ENCODE measurements at regions not wholly inside any gene's neighbourhood (a gene's known extent, or its start where the extent isn't known, plus 50 kb on each side); places are given as distances from the start of the nearest gene placed in this dataset.
A peak's percentile ranks its signal among the peaks of the same experiment; 100 is the strongest.

GRCh38 chr5:54661111-54661510 is 143.6 kb downstream of the SNX18 start:
- Histone ChIP-seq H3K36me3 (no peaks in the 10 kb centered on the region), H3K4me1 (peaks cover 0 to 84% (median 36%) of the 10 kb centered on the region in 4 donors), H3K4me3 (no peak overlapping the region), H3K27me3 (no peaks in the 10 kb centered on the region), H3K9me3 (no peaks in the 10 kb centered on the region), H3K27ac (no peak overlapping the region)
- intact Hi-C loops (cut with DNase I; ENCODE audit: low total_unique reads): no loop called here
- TF ChIP-seq, protein P1, sequence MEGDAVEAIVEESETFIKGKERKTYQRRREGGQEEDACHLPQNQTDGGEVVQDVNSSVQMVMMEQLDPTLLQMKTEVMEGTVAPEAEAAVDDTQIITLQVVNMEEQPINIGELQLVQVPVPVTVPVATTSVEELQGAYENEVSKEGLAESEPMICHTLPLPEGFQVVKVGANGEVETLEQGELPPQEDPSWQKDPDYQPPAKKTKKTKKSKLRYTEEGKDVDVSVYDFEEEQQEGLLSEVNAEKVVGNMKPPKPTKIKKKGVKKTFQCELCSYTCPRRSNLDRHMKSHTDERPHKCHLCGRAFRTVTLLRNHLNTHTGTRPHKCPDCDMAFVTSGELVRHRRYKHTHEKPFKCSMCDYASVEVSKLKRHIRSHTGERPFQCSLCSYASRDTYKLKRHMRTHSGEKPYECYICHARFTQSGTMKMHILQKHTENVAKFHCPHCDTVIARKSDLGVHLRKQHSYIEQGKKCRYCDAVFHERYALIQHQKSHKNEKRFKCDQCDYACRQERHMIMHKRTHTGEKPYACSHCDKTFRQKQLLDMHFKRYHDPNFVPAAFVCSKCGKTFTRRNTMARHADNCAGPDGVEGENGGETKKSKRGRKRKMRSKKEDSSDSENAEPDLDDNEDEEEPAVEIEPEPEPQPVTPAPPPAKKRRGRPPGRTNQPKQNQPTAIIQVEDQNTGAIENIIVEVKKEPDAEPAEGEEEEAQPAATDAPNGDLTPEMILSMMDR (IDR thresholded peaks at IDR 0.05): no peak
- no peak for DNase-seq

DNA sequence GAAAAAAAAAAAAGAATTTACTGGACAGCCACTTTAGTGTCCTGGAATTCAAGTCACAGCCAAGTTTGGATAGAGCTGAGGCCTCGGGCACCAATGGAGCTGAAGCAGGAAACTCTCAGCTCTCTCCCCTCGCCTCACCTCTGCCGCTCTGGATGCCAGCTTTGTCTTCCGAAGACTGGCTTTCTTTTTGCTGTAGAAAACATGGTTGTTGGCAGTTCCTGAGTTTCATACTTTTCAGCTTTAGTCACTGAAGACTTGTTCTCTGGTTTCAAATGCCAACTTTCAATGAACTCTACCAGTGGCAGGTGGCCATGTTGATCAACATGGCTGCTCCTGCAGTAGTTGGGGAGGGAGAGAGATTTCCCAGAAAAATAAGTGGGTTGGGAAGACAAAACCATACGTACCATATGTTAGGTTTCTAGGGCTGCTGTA is 142.2 kb downstream of the SNX18 start:
- Histone ChIP-seq H3K4me3 (peak overlapping the region in 1 of 2 donors; percentile 9), H3K9me3 (no peaks in the 10 kb centered on the region), H3K4me1 (peaks cover 0 to 88% (median 39%) of the 10 kb centered on the region in 4 donors), H3K27me3 (no peaks in the 10 kb centered on the region), H3K27ac (peak overlapping the region; percentile 69 to 75), H3K36me3 (no peaks in the 10 kb centered on the region)
- TF ChIP-seq, protein P1 (IDR thresholded peaks at IDR 0.05): no peak
- peak in 1 of 2 donors; percentile 77 for DNase-seq
- intact Hi-C loops (cut with DNase I; ENCODE audit: low total_unique reads): no loop called here

- no peak for DNase-seq
- H3K27ac ChIP-seq: peak overlapping the region; percentile 3 to 33
- no peaks in the 10 kb centered on the region for H3K36me3 ChIP-seq
- no peaks in the 10 kb centered on the region for H3K9me3 ChIP-seq
- intact Hi-C loops (cut with DNase I; ENCODE audit: low total_unique reads): no loop called here
- peaks cover 0 to 74% (median 27%) of the 10 kb centered on the region in 4 donors for H3K4me1 ChIP-seq
- no peak overlapping the region for H3K4me3 ChIP-seq
- TF ChIP-seq, protein P1 (IDR thresholded peaks at IDR 0.05): no peak
- H3K27me3 ChIP-seq: no peaks in the 10 kb centered on the region
Observed at GRCh38 chr5:54658010-54658409, 140.5 kb downstream of the SNX18 start.

DNA sequence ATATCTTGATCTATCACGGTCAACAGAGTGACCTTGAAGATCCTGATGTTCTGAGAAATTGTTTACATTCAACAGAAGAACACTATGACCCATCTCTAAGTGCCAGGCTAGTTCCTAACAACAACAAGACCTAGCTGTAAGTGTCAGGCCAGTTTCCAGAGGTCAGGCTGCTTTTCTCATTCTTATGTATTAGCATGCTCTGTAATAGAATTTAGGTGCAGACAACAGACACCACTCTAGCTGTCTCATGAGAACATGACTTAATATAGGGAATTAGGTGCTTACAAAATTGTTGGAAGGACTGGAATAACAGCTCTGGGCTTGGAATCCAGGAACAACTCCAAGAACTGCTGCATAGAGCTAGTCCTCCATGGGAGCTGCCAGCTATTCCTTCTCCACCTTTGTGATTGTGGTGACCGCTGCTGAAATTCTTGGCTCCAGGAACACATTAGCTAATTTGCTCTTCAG is 138.7 kb downstream of the SNX18 start:
- Histone ChIP-seq H3K4me1 (peaks cover 0 to 75% (median 34%) of the 10 kb centered on the region in 4 donors), H3K36me3 (no peaks in the 10 kb centered on the region), H3K27ac (peak overlapping the region; percentile 41 to 67), H3K9me3 (no peaks in the 10 kb centered on the region), H3K4me3 (no peak overlapping the region), H3K27me3 (no peaks in the 10 kb centered on the region)
- DNase-seq: peak in 1 of 2 donors; percentile 62
- TF ChIP-seq, protein P1 (IDR thresholded peaks at IDR 0.05): no peak
- intact Hi-C loops (cut with DNase I; ENCODE audit: low total_unique reads): no loop called here

DNA sequence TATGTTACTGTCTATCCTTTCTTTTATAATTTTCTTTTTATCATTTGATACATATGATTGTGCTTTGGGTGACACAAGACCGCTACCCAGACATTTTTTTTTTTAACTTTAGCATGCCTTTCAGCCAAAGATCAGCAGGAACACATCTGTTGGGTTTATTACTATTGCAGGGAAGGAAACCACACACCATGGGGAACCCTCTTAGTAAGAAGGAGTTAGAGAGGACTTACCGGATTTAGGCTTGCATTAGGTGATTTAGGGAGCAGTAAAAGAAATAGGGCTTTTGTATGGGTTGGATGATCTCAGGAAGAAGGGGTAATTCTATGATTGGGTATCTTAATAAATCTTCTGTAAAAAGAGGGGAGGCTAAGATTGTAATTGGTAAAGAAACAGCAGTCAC is 138.2 kb downstream of the SNX18 start:
- Histone ChIP-seq H3K9me3 (no peaks in the 10 kb centered on the region), H3K4me1 (peaks cover 0 to 75% (median 38%) of the 10 kb centered on the region in 4 donors), H3K27ac (peak overlapping the region; percentile 41 to 67), H3K27me3 (no peaks in the 10 kb centered on the region), H3K36me3 (no peaks in the 10 kb centered on the region), H3K4me3 (no peak overlapping the region)
- DNase-seq: no peak
- intact Hi-C loops (cut with DNase I; ENCODE audit: low total_unique reads): no loop called here
- TF ChIP-seq, protein P1 (IDR thresholded peaks at IDR 0.05): no peak

GRCh38 chr5:54655266-54655665 is 137.7 kb downstream of the SNX18 start:
- Histone ChIP-seq H3K27me3 (no peaks in the 10 kb centered on the region), H3K36me3 (no peaks in the 10 kb centered on the region), H3K4me3 (no peak overlapping the region), H3K4me1 (peaks cover 0 to 71% (median 36%) of the 10 kb centered on the region in 4 donors), H3K9me3 (no peaks in the 10 kb centered on the region), H3K27ac (peak overlapping the region; percentile 41 to 67)
- DNase-seq: no peak
- TF ChIP-seq, protein P1 (IDR thresholded peaks at IDR 0.05): no peak
- intact Hi-C loops (cut with DNase I; ENCODE audit: low total_unique reads): no loop called here
